ENCODE measurements at regions not wholly inside any gene's neighbourhood (a gene's known extent, or its start where the extent isn't known, plus 50 kb on each side); places are given as distances from the start of the nearest gene placed in this dataset.

DNA sequence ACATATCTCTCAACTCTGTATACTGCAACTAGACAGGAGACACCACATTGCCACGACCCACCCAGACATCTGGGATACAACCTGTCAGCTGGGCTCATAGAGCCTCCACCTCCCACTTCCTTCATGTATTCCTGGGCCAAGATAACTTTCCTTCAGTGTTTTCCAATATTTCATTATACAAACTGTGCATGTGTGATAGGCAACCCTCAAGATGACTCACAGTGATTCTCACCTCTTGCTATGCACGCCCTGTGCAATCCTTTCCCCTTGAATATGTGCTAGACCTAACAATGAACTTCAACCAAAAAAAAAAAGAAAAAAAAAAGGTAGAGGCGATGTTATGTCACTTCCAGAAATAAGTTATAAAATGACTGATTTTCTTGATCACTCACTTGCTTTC lies 138.0 kb upstream of the ALCAM start (continued):
- TF ChIP-seq ELK1 (IDR thresholded peaks at IDR 0.05; ENCODE audit: low read depth, low read length) (no peak), RARB (CRISPR knock-in tag; IDR thresholded peaks at IDR 0.05) (no peak)

DNA sequence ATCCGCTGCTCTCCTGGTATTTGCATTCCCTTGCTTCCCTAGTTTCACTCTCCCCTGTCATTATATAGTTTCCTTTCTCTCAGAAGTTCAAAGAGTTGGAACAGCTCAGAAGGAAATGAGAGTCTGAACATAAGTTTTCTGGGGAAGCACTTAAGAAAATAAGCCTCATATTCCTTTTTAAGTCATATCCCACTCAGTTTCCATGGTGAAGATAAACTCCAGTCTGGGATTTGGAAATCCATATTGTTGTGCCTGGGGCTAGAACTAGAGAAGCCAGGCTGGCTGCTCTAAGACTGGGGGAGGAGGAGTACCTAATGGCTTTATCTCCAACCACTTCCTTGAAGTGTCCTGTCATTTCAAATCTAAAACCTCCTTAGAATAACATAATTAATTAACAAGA lies 134.2 kb upstream of the ALCAM start:
- ATAC-seq (no peak), DNase-seq (ENCODE audit: low read depth in 1 of 2, low spot score in 1 of 2) (no peak), FAIRE-seq (no peak)
- Histone ChIP-seq H3K4me2 (no peak overlapping the region), H3K27ac (no peak overlapping the region), H3K4me3 (no peak overlapping the region), H3K9me3 (no peaks in the 10 kb centered on the region), H3K4me1 (no peaks in the 10 kb centered on the region)
- CTCF ChIA-PET: no interaction called here
- POLR2A ChIA-PET: no interaction called here
- WGBS (ENCODE audit: missing lambda C conversion rate): 44% methylated on average over 1 of the region's 1 CpG
- TF ChIP-seq, protein P1, sequence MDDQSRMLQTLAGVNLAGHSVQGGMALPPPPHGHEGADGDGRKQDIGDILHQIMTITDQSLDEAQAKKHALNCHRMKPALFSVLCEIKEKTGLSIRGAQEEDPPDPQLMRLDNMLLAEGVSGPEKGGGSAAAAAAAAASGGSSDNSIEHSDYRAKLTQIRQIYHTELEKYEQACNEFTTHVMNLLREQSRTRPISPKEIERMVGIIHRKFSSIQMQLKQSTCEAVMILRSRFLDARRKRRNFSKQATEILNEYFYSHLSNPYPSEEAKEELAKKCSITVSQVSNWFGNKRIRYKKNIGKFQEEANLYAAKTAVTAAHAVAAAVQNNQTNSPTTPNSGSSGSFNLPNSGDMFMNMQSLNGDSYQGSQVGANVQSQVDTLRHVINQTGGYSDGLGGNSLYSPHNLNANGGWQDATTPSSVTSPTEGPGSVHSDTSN (IDR thresholded peaks at IDR 0.05): no peak
- TF ChIP-seq SREBF2 (IDR thresholded peaks at IDR 0.05): no peak
- TF ChIP-seq POLR2AphosphoS2 (conservative IDR thresholded peaks at IDR 0.05; ENCODE audit: low read length): no peak
- TF ChIP-seq HOXB13 (CRISPR knock-in tag; IDR thresholded peaks at IDR 0.05; ENCODE audit: low read depth): no peak

DNA sequence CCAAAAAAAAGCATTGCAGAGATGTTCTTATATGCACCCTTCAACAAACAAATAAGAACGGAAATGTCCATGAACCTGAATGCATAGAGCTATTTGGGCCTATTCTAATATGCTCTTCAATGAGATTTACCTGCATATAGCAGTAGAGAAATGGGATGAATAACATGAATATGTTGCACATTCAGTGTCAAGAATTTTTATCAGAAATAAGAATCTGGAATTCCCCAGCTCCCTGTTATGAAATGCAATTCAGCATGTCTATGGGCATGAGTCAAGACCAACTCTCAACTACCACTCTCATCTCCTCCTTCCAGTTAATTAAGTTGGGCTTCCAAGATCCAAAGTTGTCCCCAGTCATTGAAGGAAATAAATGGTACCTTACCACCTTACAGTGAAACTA lies 133.7 kb upstream of the ALCAM start:
- CTCF ChIA-PET: no interaction called here
- Histone ChIP-seq H3K4me1 (no peaks in the 10 kb centered on the region), H3K9me3 (no peaks in the 10 kb centered on the region), H3K4me2 (no peak overlapping the region), H3K27ac (no peak overlapping the region), H3K4me3 (no peak overlapping the region)
- no peak for TF ChIP-seq MYC (IDR thresholded peaks at IDR 0.05; ENCODE audit: borderline replicate concordance, low read length)
- TF ChIP-seq, protein P2, sequence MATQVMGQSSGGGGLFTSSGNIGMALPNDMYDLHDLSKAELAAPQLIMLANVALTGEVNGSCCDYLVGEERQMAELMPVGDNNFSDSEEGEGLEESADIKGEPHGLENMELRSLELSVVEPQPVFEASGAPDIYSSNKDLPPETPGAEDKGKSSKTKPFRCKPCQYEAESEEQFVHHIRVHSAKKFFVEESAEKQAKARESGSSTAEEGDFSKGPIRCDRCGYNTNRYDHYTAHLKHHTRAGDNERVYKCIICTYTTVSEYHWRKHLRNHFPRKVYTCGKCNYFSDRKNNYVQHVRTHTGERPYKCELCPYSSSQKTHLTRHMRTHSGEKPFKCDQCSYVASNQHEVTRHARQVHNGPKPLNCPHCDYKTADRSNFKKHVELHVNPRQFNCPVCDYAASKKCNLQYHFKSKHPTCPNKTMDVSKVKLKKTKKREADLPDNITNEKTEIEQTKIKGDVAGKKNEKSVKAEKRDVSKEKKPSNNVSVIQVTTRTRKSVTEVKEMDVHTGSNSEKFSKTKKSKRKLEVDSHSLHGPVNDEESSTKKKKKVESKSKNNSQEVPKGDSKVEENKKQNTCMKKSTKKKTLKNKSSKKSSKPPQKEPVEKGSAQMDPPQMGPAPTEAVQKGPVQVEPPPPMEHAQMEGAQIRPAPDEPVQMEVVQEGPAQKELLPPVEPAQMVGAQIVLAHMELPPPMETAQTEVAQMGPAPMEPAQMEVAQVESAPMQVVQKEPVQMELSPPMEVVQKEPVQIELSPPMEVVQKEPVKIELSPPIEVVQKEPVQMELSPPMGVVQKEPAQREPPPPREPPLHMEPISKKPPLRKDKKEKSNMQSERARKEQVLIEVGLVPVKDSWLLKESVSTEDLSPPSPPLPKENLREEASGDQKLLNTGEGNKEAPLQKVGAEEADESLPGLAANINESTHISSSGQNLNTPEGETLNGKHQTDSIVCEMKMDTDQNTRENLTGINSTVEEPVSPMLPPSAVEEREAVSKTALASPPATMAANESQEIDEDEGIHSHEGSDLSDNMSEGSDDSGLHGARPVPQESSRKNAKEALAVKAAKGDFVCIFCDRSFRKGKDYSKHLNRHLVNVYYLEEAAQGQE (IDR thresholded peaks at IDR 0.05): no peak
- TF ChIP-seq CHD2 (IDR thresholded peaks at IDR 0.05; ENCODE audit: low read length, partially characterized antibody): no peak
- no peak for TF ChIP-seq NFE2L2 (conservative IDR thresholded peaks at IDR 0.05; ENCODE audit: low read length)
- TF ChIP-seq CEBPB (IDR thresholded peaks at IDR 0.05): no peak
- no peak for TF ChIP-seq ZC3H11A (IDR thresholded peaks at IDR 0.05)
- no peak for TF ChIP-seq EP300 (IDR thresholded peaks at IDR 0.05)
- TF ChIP-seq, protein P3, sequence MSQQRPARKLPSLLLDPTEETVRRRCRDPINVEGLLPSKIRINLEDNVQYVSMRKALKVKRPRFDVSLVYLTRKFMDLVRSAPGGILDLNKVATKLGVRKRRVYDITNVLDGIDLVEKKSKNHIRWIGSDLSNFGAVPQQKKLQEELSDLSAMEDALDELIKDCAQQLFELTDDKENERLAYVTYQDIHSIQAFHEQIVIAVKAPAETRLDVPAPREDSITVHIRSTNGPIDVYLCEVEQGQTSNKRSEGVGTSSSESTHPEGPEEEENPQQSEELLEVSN (IDR thresholded peaks at IDR 0.05; ENCODE audit: borderline replicate concordance, low read depth): no peak
- TF ChIP-seq FOXS1 (CRISPR knock-in tag; IDR thresholded peaks at IDR 0.05): no peak
- TF ChIP-seq KDM5A (IDR thresholded peaks at IDR 0.05): no peak
- TF ChIP-seq HMGXB4 (CRISPR knock-in tag; IDR thresholded peaks at IDR 0.05; ENCODE audit: borderline replicate concordance): no peak
- no peak for TF ChIP-seq CBX8 (IDR thresholded peaks at IDR 0.05)
- ATAC-seq (no peak), DNase-seq (ENCODE audit: low read depth in 1 of 2, low spot score in 1 of 2) (no peak), FAIRE-seq (no peak)
- POLR2A ChIA-PET: no interaction called here
- 85% methylated on average over 1 of the region's 1 CpG for WGBS (ENCODE audit: missing lambda C conversion rate)

Data from A549 (cell line).